Tibial artery (tissue), 4 donors: ENCODE measurements at regions not wholly inside any gene's neighbourhood (a gene's known extent, or its start where the extent isn't known, plus 50 kb on each side); places are given as distances from the start of the nearest gene placed in this dataset.

Experiments used
- DNase-seq, 2 donors: peaks; one replicate each; pipeline ENCODE4 v3.0.0-alpha.2; 2019
- H3K27ac ChIP-seq, 2 donors: fragments of 200-600 bp; sonication (generic) in 1 of 2; 1 replicate in 1 of 2; 2 replicates in 1 of 2; pipeline ENCODE4 v1.5.1; 2018 to 2019; ENCODE audit warnings: mild to moderate bottlenecking in 1 of 2
- H3K27me3 ChIP-seq, 2 donors: fragments of 200-600 bp; sonication (generic) in 1 of 2; one replicate each; pipeline versions ENCODE4 v1.5.1 to v1.6.0; 2016 to 2019
- H3K36me3 ChIP-seq, 3 donors: fragments of 200-600 bp; sonication (generic) in 2 of 3; one replicate each; pipeline ENCODE4 v1.5.1; 2016 to 2019; ENCODE audit warnings: mild to moderate bottlenecking in 2 of 3
- H3K4me1 ChIP-seq, 4 donors: fragments of 200-600 bp; sonication (generic) in 2 of 4; 1 replicate in 3 of 4; 2 replicates in 1 of 4; pipeline ENCODE4 v1.5.1; 2016 to 2019
- H3K4me3 ChIP-seq, 2 donors: fragments of 200-600 bp; sonication (generic) in 1 of 2; 1 replicate in 1 of 2; 2 replicates in 1 of 2; pipeline ENCODE4 v1.5.1; 2018 to 2019; ENCODE audit warnings: mild to moderate bottlenecking in 2 of 2
- H3K9me3 ChIP-seq, 3 donors: fragments of 200-600 bp; sonication (generic) in 1 of 3; one replicate each; pipeline ENCODE4 v1.5.1; 2016 to 2019
- intact Hi-C: fragments of 100-400 bp; cut with DNase I; formaldehyde crosslinking; loops from one replicate; pipeline ENCODE4 v1.15.0; 2023; ENCODE audit warnings: low total_unique reads
- TF ChIP-seq, protein P1 (sequence below), 2 experiments: fragments of 200-600 bp in 1 of 2; fragments of 450-650 bp in 1 of 2; IDR thresholded peaks; one replicate each; pipeline ENCODE4 v1.5.1; 2017 to 2019; ENCODE audit warnings: antibody characterized with exemption in 2 of 2, mild to moderate bottlenecking in 1 of 2, moderate library complexity in 1 of 2

DNA sequence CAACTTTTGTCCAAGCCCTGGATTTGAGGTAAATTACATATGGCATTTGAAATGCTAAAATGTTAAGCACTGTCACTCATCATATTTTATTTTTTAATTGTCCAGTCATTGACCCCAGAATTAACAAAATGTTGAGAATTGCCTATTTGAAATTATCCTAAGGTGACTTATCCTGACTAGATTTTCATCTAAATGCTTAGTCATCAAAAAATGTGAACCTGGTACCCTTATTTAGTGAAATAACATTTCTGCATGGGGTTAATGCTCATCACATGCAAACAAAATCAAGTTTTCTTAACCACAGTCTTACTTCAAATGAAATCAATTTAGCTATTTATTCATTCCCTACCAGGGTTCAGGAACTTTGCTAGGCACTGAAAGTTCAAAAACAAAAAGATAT lies 232.0 kb upstream of the DCN start:
- Histone ChIP-seq H3K27ac (no peak overlapping the region), H3K27me3 (no peaks in the 10 kb centered on the region), H3K9me3 (no peaks in the 10 kb centered on the region), H3K4me1 (no peaks in the 10 kb centered on the region), H3K4me3 (no peak overlapping the region), H3K36me3 (no peaks in the 10 kb centered on the region)
- TF ChIP-seq, protein P1, sequence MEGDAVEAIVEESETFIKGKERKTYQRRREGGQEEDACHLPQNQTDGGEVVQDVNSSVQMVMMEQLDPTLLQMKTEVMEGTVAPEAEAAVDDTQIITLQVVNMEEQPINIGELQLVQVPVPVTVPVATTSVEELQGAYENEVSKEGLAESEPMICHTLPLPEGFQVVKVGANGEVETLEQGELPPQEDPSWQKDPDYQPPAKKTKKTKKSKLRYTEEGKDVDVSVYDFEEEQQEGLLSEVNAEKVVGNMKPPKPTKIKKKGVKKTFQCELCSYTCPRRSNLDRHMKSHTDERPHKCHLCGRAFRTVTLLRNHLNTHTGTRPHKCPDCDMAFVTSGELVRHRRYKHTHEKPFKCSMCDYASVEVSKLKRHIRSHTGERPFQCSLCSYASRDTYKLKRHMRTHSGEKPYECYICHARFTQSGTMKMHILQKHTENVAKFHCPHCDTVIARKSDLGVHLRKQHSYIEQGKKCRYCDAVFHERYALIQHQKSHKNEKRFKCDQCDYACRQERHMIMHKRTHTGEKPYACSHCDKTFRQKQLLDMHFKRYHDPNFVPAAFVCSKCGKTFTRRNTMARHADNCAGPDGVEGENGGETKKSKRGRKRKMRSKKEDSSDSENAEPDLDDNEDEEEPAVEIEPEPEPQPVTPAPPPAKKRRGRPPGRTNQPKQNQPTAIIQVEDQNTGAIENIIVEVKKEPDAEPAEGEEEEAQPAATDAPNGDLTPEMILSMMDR (IDR thresholded peaks at IDR 0.05): no peak
- DNase-seq: no peak
- intact Hi-C loops: no loop called here

GRCh38 chr12:91413581-91414546 lies 231.2 kb upstream of the DCN start:
- TF ChIP-seq, protein P1 (IDR thresholded peaks at IDR 0.05): no peak
- Histone ChIP-seq H3K36me3 (no peaks in the 10 kb centered on the region), H3K9me3 (no peaks in the 10 kb centered on the region), H3K27me3 (no peaks in the 10 kb centered on the region), H3K4me1 (no peaks in the 10 kb centered on the region), H3K27ac (no peak overlapping the region), H3K4me3 (no peak overlapping the region)
- no peak for DNase-seq
- intact Hi-C loops: no loop called here

- Histone ChIP-seq H3K4me1 (no peaks in the 10 kb centered on the region), H3K4me3 (no peak overlapping the region), H3K9me3 (no peaks in the 10 kb centered on the region), H3K27ac (no peak overlapping the region), H3K36me3 (no peaks in the 10 kb centered on the region), H3K27me3 (no peaks in the 10 kb centered on the region)
- intact Hi-C loops: no loop called here
- DNase-seq: no peak
- TF ChIP-seq, protein P1 (IDR thresholded peaks at IDR 0.05): no peak
Measured at GRCh38 chr12:91406920-91407341, 224.3 kb upstream of the DCN start.

GRCh38 chr12:91404441-91404840 lies 221.8 kb upstream of the DCN start:
- no peak for DNase-seq
- no peaks in the 10 kb centered on the region for H3K36me3 ChIP-seq
- no peak overlapping the region for H3K27ac ChIP-seq
- intact Hi-C loops: no loop called here
- TF ChIP-seq, protein P1 (IDR thresholded peaks at IDR 0.05): no peak
- H3K4me3 ChIP-seq: no peak overlapping the region
- no peaks in the 10 kb centered on the region for H3K9me3 ChIP-seq
- peaks cover 0 to 5% (median 0%) of the 10 kb centered on the region in 4 donors for H3K4me1 ChIP-seq
- H3K27me3 ChIP-seq: no peaks in the 10 kb centered on the region

DNA sequence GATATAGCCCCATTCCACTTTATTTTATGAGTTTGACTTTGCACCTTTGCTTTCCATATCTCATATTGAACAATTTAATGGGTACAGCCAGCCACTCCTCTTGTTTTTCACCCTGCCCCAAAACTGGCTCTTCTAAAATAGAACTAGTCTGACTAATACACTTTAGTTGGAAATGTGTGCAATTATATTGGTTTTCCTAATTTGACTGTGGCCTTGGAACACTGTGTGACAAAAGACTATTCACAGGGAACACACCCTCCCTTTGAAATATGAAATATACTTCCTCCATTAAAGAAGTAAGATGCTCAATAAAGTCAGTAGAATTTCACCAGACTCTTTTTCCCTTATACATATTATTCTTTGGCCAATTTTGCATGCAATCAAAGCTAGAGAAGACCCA lies 218.6 kb upstream of the DCN start:
- Histone ChIP-seq H3K36me3 (no peaks in the 10 kb centered on the region), H3K4me3 (no peak overlapping the region), H3K4me1 (peaks cover 0 to 5% (median 0%) of the 10 kb centered on the region in 4 donors), H3K27ac (no peak overlapping the region), H3K9me3 (no peaks in the 10 kb centered on the region), H3K27me3 (no peaks in the 10 kb centered on the region)
- intact Hi-C loops: no loop called here
- no peak for DNase-seq
- TF ChIP-seq, protein P1 (IDR thresholded peaks at IDR 0.05): no peak
